Activated CD8-positive, alpha-beta T cell treated with anti-CD3 and anti-CD28 coated beads for 36 hours (primary cell): ENCODE measurements at regions not wholly inside any gene's neighbourhood (a gene's known extent, or its start where the extent isn't known, plus 50 kb on each side); places are given as distances from the start of the nearest gene placed in this dataset.

Experiments used
- ATAC-seq: fragments of 200-7000 bp; cut with Tn5 transposase; one replicate; pipeline ENCODE4 v1.10.0; 2021; ENCODE audit warnings: mild to moderate bottlenecking, moderate library complexity
- CTCF ChIA-PET: fragments of 350-600 bp; sonication (Branson Sonifier 250); formaldehyde crosslinking; loops from one replicate; lab custom pipeline; 2021; ENCODE audit warnings: antibody characterized with exemption; lab: Charles Lee
- POLR2A ChIA-PET: fragments of 350-600 bp; sonication (Branson Sonifier 250); formaldehyde crosslinking; loops from one replicate; lab custom pipeline; 2021; ENCODE audit warnings: antibody characterized with exemption; lab: Charles Lee
- DNase-seq: peaks from one replicate; pipeline ENCODE4 v3.0.0-alpha.2; 2020
- H3K27ac Mint-ChIP-seq: one replicate; pipeline ENCODE4 v1.8.0; 2021; ENCODE audit warnings: mild to moderate bottlenecking, mixed read lengths
- H3K27me3 Mint-ChIP-seq: one replicate; pipeline ENCODE4 v1.8.0; 2021; ENCODE audit warnings: mixed read lengths
- H3K36me3 Mint-ChIP-seq: one replicate; pipeline ENCODE4 v1.8.0; 2021; ENCODE audit warnings: low read depth, mixed read lengths
- H3K4me1 Mint-ChIP-seq: one replicate; pipeline ENCODE4 v1.8.0; 2021; ENCODE audit warnings: low read depth, mixed read lengths
- H3K4me3 Mint-ChIP-seq: one replicate; pipeline ENCODE4 v1.8.0; 2021; ENCODE audit warnings: mild to moderate bottlenecking, moderate library complexity, mixed read lengths
- H3K9me3 Mint-ChIP-seq: one replicate; pipeline ENCODE4 v1.8.0; 2021; ENCODE audit warnings: mixed read lengths
- CTCF ChIP-seq: fragments of 200-600 bp; IDR thresholded peaks from one replicate; pipeline ENCODE4 v1.8.0; 2022; ENCODE audit warnings: antibody characterized with exemption, mild to moderate bottlenecking
- intact Hi-C: fragments of 100-400 bp; cut with micrococcal nuclease; formaldehyde crosslinking; loops from one replicate; pipeline ENCODE4 v1.10.0; 2022

- H3K36me3 Mint-ChIP-seq, result no peaks in the 10 kb centered on the region
- ATAC-seq (peak; percentile 42), DNase-seq (peak; percentile 18)
- H3K9me3 Mint-ChIP-seq, result no peaks in the 10 kb centered on the region
- intact Hi-C loops, result no loop called here
- peaks cover 31% of the 10 kb centered on the region for H3K4me1 Mint-ChIP-seq
- H3K4me3 Mint-ChIP-seq, result no peak overlapping the region
- peak overlapping the region; percentile 95 for H3K27ac Mint-ChIP-seq
- POLR2A ChIA-PET, result interaction anchor here (1.1 to 1.3 kb wide), 2 partner anchors 18 to 26 kb away, joined by 3 to 4 read pairs; no protein-coding TSS in a partner anchor
- CTCF ChIA-PET, result interaction anchor here (0.6 to 4.4 kb wide), 8 partner anchors 11 to 69 kb away, joined by 3 to 25 read pairs (median 3); no protein-coding TSS in a partner anchor
- TF ChIP-seq CTCF, result no peak
- no peaks in the 10 kb centered on the region for H3K27me3 Mint-ChIP-seq
Observed at GRCh38 chr13:24625331-24625731, 54.9 kb upstream of the ATP12A start.

GRCh38 chr13:24625870-24626849 is 54.0 kb upstream of the ATP12A start:
- intact Hi-C loops, result no loop called here
- ChIA-PET CTCF (interaction anchor here (0.6 to 4.4 kb wide), 6 partner anchors 20 to 68 kb away, joined by 3 to 25 read pairs (median 3); no protein-coding TSS in a partner anchor), POLR2A (interaction anchor here (1.1 to 1.3 kb wide), 3 partner anchors 16 to 26 kb away, joined by 3 to 4 read pairs (median 3); no protein-coding TSS in a partner anchor)
- H3K36me3 Mint-ChIP-seq, result no peaks in the 10 kb centered on the region
- no peaks in the 10 kb centered on the region for H3K27me3 Mint-ChIP-seq
- H3K27ac Mint-ChIP-seq, result peak overlapping the region; percentile 95
- peaks cover 38% of the 10 kb centered on the region for H3K4me1 Mint-ChIP-seq
- H3K9me3 Mint-ChIP-seq, result no peaks in the 10 kb centered on the region
- ATAC-seq (peak; percentile 76), DNase-seq (peak; percentile 51)
- TF ChIP-seq CTCF, result no peak
- H3K4me3 Mint-ChIP-seq, result no peak overlapping the region

- Mint-ChIP-seq H3K4me1 (peaks cover 38% of the 10 kb centered on the region), H3K27ac (peak overlapping the region; percentile 95), H3K36me3 (no peaks in the 10 kb centered on the region), H3K9me3 (no peaks in the 10 kb centered on the region), H3K27me3 (no peaks in the 10 kb centered on the region), H3K4me3 (no peak overlapping the region)
- CTCF ChIA-PET, result interaction anchor here (0.7 to 1.2 kb wide), 2 partner anchors 30 to 45 kb away, joined by 3 to 4 read pairs; no protein-coding TSS in a partner anchor
- intact Hi-C loops, result no loop called here
- TF ChIP-seq CTCF, result no peak
- no peak for ATAC-seq
- DNase-seq, result no peak
- POLR2A ChIA-PET, result interaction anchor here (1.3 kb wide), 1 partner anchor 17 kb away, joined by 3 read pairs; no protein-coding TSS in a partner anchor
Observed at GRCh38 chr13:24627090-24627714, 53.0 kb upstream of the ATP12A start.

GRCh38 chr13:24627946-24628345 is 52.3 kb upstream of the ATP12A start:
- H3K27ac Mint-ChIP-seq, result peak overlapping the region; percentile 50
- POLR2A ChIA-PET, result interaction anchor here (1.1 kb wide), 1 partner anchor 9 kb away, joined by 5 read pairs; no protein-coding TSS in a partner anchor
- no peak overlapping the region for H3K4me3 Mint-ChIP-seq
- no peaks in the 10 kb centered on the region for H3K36me3 Mint-ChIP-seq
- intact Hi-C loops, result no loop called here
- TF ChIP-seq CTCF, result no peak
- CTCF ChIA-PET, result interaction anchor here (0.7 to 1.5 kb wide), 2 partner anchors 14 to 45 kb away, joined by 3 to 5 read pairs; no protein-coding TSS in a partner anchor
- DNase-seq (no peak), ATAC-seq (no peak)
- H3K9me3 Mint-ChIP-seq, result no peaks in the 10 kb centered on the region
- peaks cover 36% of the 10 kb centered on the region for H3K4me1 Mint-ChIP-seq
- H3K27me3 Mint-ChIP-seq, result no peaks in the 10 kb centered on the region
